Esophagus muscularis mucosa (tissue), 4 donors: ENCODE measurements at regions not wholly inside any gene's neighbourhood (a gene's known extent, or its start where the extent isn't known, plus 50 kb on each side); places are given as distances from the start of the nearest gene placed in this dataset.

Experiments used
- DNase-seq: peaks from one replicate; pipeline ENCODE4 v3.0.0-alpha.2; 2017; ENCODE audit errors: extremely low spot score
- H3K27ac ChIP-seq, 4 donors: fragments of 200-600 bp; sonication (generic); replicated peaks in 1 of 4; 1 replicate in 3 of 4; 2 replicates in 1 of 4; pipeline ENCODE4 v1.5.1; 2016 to 2019; ENCODE audit warnings: mild to moderate bottlenecking in 1 of 4
- H3K27me3 ChIP-seq, 4 donors: fragments of 200-600 bp; sonication (generic); one replicate each; pipeline versions ENCODE4 v1.5.1 to v1.6.0; 2016 to 2019
- H3K36me3 ChIP-seq, 4 donors: fragments of 200-600 bp; sonication (generic); one replicate each; pipeline ENCODE4 v1.5.1; 2016 to 2019
- H3K4me1 ChIP-seq, 4 donors: fragments of 200-600 bp; sonication (generic); one replicate each; pipeline ENCODE4 v1.5.1; 2016 to 2019
- H3K4me3 ChIP-seq, 4 donors: fragments of 200-600 bp; sonication (generic); 1 replicate in 2 of 4; 2 replicates in 2 of 4; pipeline ENCODE4 v1.5.1; 2016 to 2019; ENCODE audit warnings: mild to moderate bottlenecking in 4 of 4, moderate library complexity in 1 of 4
- H3K9me3 ChIP-seq, 4 donors: fragments of 200-600 bp; sonication (generic); 1 replicate in 3 of 4; 2 replicates in 1 of 4; pipeline ENCODE4 v1.5.1; 2016 to 2019
- EP300 ChIP-seq: sonication (generic); formaldehyde crosslinking; IDR thresholded peaks from one replicate; pipeline ENCODE4 v1.6.1; 2017; ENCODE audit warnings: antibody characterized with exemption
- POLR2A ChIP-seq: fragments of 450-650 bp; IDR thresholded peaks from one replicate; pipeline ENCODE4 v1.6.1; 2017; ENCODE audit warnings: antibody characterized with exemption, moderate library complexity, mild to moderate bottlenecking, low read depth
- POLR2AphosphoS5 ChIP-seq, 2 donors: sonication (generic); formaldehyde crosslinking; IDR thresholded peaks; one replicate each; pipeline ENCODE4 v1.6.1; 2017; ENCODE audit warnings: antibody characterized with exemption in 2 of 2
- WGBS: methylation state at CpG from one replicate; pipeline ENCODE4 v1.1.5; 2018; 5-methylcytosine and 5-hydroxymethylcytosine counted together
- intact Hi-C: fragments of 100-400 bp; cut with DNase I; formaldehyde crosslinking; loops from one replicate; pipeline ENCODE4 v1.15.1; 2023
- TF ChIP-seq, protein P1 (sequence below), 3 experiments: fragments of 200-600 bp in 2 of 3; fragments of 450-650 bp in 1 of 3; sonication (generic) in 2 of 3; IDR thresholded peaks; one replicate each; pipeline ENCODE4 v1.5.1; 2017 to 2019; ENCODE audit warnings: antibody characterized with exemption in 3 of 3, mild to moderate bottlenecking in 2 of 3, moderate library complexity in 1 of 3

DNA sequence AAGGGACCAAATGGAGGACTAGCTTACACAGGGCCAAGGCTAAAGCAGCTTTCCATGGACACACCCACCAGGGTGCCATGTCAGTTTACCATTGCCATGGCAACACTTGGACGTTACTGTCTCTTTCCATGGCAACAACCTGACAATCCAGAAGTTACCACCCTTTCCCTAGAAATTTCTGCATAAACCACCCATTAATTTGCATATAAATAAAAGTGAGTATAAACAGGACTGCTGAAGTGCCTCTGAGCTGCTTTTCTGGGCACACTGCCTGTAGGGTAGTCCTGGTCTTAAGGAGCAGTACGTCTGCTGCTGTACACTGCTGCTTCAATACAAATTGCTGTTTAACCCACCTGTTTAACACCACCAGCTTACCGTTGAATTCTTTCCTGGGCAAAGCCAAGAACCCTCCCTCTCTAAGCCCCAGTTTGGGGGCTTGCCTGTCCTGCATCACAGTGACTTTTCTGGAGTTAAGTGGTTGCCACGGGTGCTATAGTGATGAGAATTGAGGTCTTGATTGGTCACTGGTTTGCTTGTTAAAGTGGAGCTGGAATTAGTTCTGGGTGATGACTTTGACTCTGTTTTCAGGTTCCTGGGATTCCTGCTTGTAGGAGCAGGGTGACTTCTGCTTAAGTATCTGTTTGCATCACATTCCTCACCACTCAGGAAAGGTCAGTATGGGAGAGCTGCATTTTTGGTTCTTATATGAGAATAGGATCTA, 83.2 kb downstream of the CLDN17 start:
- H3K4me1 ChIP-seq, result no peaks in the 10 kb centered on the region
- TF ChIP-seq POLR2AphosphoS5 (IDR thresholded peaks at IDR 0.05), result no peak
- no peak for TF ChIP-seq EP300
- TF ChIP-seq POLR2A, result no peak
- TF ChIP-seq, protein P1, sequence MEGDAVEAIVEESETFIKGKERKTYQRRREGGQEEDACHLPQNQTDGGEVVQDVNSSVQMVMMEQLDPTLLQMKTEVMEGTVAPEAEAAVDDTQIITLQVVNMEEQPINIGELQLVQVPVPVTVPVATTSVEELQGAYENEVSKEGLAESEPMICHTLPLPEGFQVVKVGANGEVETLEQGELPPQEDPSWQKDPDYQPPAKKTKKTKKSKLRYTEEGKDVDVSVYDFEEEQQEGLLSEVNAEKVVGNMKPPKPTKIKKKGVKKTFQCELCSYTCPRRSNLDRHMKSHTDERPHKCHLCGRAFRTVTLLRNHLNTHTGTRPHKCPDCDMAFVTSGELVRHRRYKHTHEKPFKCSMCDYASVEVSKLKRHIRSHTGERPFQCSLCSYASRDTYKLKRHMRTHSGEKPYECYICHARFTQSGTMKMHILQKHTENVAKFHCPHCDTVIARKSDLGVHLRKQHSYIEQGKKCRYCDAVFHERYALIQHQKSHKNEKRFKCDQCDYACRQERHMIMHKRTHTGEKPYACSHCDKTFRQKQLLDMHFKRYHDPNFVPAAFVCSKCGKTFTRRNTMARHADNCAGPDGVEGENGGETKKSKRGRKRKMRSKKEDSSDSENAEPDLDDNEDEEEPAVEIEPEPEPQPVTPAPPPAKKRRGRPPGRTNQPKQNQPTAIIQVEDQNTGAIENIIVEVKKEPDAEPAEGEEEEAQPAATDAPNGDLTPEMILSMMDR (IDR thresholded peaks at IDR 0.05), result no peak
- peaks cover 0 to 7% (median 0%) of the 10 kb centered on the region in 4 donors for H3K27me3 ChIP-seq
- intact Hi-C loops, result no loop called here
- no peak overlapping the region for H3K27ac ChIP-seq
- H3K4me3 ChIP-seq, result no peak overlapping the region
- 39% methylated on average over 3 of the region's 4 CpGs for WGBS
- no peaks in the 10 kb centered on the region for H3K36me3 ChIP-seq
- H3K9me3 ChIP-seq, result no peaks in the 10 kb centered on the region
- DNase-seq, result no peak

DNA sequence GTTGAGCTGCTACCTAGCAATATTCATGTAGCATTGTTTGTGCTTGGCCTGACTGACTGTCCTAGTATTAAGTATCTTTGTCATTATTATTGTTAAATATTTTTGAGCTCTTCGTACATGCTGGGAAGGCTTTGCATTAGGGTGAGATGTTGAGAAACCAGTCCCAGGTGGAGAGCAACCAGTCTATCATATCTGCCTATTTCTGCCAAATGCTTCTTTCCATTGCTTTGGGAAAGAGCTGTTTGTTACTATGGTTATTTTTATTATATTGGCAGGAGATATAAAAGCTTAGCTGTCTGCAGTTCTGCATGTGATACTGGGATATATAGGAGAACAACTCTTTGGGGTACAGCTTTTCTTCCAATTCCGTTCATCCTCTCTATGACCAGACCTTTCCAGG, 85.1 kb downstream of the CLDN17 start:
- H3K4me1 ChIP-seq, result no peaks in the 10 kb centered on the region
- no peaks in the 10 kb centered on the region for H3K36me3 ChIP-seq
- H3K27ac ChIP-seq, result no peak overlapping the region
- no peak overlapping the region for H3K4me3 ChIP-seq
- no peak for DNase-seq
- 54% methylated on average over 2 of the region's 2 CpGs for WGBS
- TF ChIP-seq POLR2AphosphoS5 (IDR thresholded peaks at IDR 0.05) (no peak), POLR2A (no peak), EP300 (no peak)
- TF ChIP-seq, protein P1 (IDR thresholded peaks at IDR 0.05), result no peak
- no peaks in the 10 kb centered on the region for H3K9me3 ChIP-seq
- peaks cover 0 to 7% (median 0%) of the 10 kb centered on the region in 4 donors for H3K27me3 ChIP-seq
- intact Hi-C loops, result no loop called here

DNA sequence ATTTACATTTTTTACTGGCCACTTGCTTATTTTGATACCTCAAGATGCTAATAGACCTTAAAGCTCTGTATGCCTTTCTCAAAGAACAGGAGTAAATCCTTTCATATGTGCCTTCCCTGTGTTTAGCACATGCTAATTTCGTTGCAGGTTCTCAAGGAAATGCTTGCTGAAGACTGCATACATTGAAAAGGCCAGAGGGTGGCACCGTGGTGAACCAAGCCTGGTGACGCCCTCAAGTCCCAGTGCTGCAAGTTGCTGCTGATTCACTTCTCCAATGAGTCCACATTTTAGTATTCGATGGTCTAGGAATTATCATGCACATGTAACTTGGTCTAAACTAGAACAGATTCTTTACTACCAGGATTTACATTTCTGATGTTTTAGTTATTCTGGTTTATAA, 94.1 kb downstream of the CLDN17 start:
- WGBS, result 26% methylated on average over 4 of the region's 4 CpGs
- no peak for TF ChIP-seq EP300
- no peak for TF ChIP-seq POLR2AphosphoS5 (IDR thresholded peaks at IDR 0.05)
- TF ChIP-seq, protein P1 (IDR thresholded peaks at IDR 0.05), result no peak
- TF ChIP-seq POLR2A, result no peak

DNA sequence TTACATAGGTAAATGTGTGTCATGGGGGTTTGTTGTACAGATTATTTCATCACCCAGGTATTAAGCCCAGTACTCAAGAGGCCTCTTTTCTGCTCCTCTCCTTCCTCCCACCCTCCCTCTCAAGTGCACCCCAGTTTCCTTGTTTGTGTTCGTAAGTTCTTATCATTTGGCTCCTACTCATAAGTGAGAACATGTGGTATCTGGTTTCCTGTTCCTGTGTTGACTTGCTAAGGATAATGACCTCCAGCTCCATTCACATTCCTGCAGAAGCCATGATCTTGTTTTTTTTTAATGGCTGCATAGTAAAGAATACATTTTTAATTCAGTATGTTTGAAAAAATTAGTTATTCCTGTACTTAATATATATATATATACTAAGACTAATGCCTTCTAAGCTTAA, 107.7 kb downstream of the CLDN17 start:
- Histone ChIP-seq H3K36me3 (no peaks in the 10 kb centered on the region), H3K27me3 (no peaks in the 10 kb centered on the region), H3K9me3 (no peaks in the 10 kb centered on the region), H3K27ac (no peak overlapping the region), H3K4me1 (no peaks in the 10 kb centered on the region), H3K4me3 (no peak overlapping the region)
- no peak for DNase-seq
- 63% methylated on average over 1 of the region's 1 CpG for WGBS
- no peak for TF ChIP-seq POLR2A
- no peak for TF ChIP-seq EP300
- TF ChIP-seq, protein P1 (IDR thresholded peaks at IDR 0.05), result no peak
- no peak for TF ChIP-seq POLR2AphosphoS5 (IDR thresholded peaks at IDR 0.05)
- intact Hi-C loops, result no loop called here

More for the DNA sequence above, 94.1 kb downstream of the CLDN17 start:
- intact Hi-C loops, result no loop called here
- no peak overlapping the region for H3K27ac ChIP-seq
- DNase-seq, result no peak
- H3K9me3 ChIP-seq, result no peaks in the 10 kb centered on the region
- no peak overlapping the region for H3K4me3 ChIP-seq
- no peaks in the 10 kb centered on the region for H3K36me3 ChIP-seq
- no peaks in the 10 kb centered on the region for H3K27me3 ChIP-seq
- H3K4me1 ChIP-seq, result no peaks in the 10 kb centered on the region

DNA sequence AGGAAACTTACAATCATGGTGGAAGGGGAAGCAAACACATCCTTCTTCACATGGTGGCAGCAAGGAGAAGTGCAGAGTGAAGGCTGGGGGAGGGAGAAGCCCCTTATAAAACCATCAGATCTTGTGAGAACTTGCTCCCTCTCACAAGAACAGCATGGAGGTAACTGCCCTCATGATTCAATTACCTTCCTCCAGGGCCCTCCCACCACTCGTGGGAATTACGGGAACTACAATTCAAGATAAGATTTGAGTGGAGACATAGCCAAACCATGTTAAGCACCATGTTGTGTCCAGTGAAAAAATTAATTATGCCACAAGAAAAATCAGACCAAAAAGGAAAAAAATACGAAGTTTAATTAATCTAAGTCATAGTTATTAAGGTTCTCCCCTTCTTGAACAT, 109.5 kb downstream of the CLDN17 start:
- WGBS, result 89% methylated on average over 3 of the region's 3 CpGs
- no peak for DNase-seq
- H3K4me3 ChIP-seq, result no peak overlapping the region
- H3K27ac ChIP-seq, result no peak overlapping the region
- H3K4me1 ChIP-seq, result no peaks in the 10 kb centered on the region
- H3K27me3 ChIP-seq, result no peaks in the 10 kb centered on the region
- TF ChIP-seq EP300 (no peak), POLR2A (no peak), POLR2AphosphoS5 (IDR thresholded peaks at IDR 0.05) (no peak)
- TF ChIP-seq, protein P1 (IDR thresholded peaks at IDR 0.05), result no peak
- no peaks in the 10 kb centered on the region for H3K36me3 ChIP-seq
- no peaks in the 10 kb centered on the region for H3K9me3 ChIP-seq
- intact Hi-C loops, result no loop called here
